SK-N-SH (cell line): ENCODE measurements at regions not wholly inside any gene's neighbourhood (a gene's known extent, or its start where the extent isn't known, plus 50 kb on each side); places are given as distances from the start of the nearest gene placed in this dataset.
"Not testable (repeated sequence)": the region's sequence is repeated elsewhere in the genome, so short reads cannot be mapped to it uniquely, and the experiment has no call there.

Experiments
- CTCF ChIA-PET: fragments of 300-600, 350-600 bp; formaldehyde crosslinking; extraction: SDS; loops from one replicate; lab custom pipeline; 2021; lab: Yijun Ruan, JAX
- POLR2A ChIA-PET: fragments of 350-600 bp; sonication (Branson Sonifier 250); formaldehyde crosslinking; extraction: SDS; loops from one replicate; lab custom pipeline; 2020; ENCODE audit warnings: antibody characterized with exemption, inconsistent platforms; lab: Yijun Ruan, JAX
- DNase-seq: peaks from one replicate; pipeline ENCODE4 v3.0.0; 2012
- H2AFZ ChIP-seq: fragments of 200-600 bp; sonication (generic); 2 replicates; pipeline ENCODE4 v1.8.1; 2016; ENCODE audit warnings: antibody characterized with exemption, mild to moderate bottlenecking, low read depth
- H3F3A ChIP-seq: fragments of 200-600 bp; sonication (generic); replicated peaks from 2 replicates; pipeline ENCODE3; 2016; ENCODE audit warnings: antibody characterized with exemption, mild to moderate bottlenecking; ENCODE audit not compliant: insufficient read depth
- H3K27ac ChIP-seq, 2 experiments: fragments of 200-500 bp in 1 of 2; fragments of 200-600 bp in 1 of 2; sonication (Bioruptor generic) in 1 of 2; sonication (generic), shearing (Covaris generic) in 1 of 2; 2 replicates each; pipeline versions ENCODE4 v1.5.1 to v1.6.1; 2014 to 2016; ENCODE audit warnings: low read depth in 2 of 2, inconsistent platforms in 1 of 2, low read length in 1 of 2, mild to moderate bottlenecking in 1 of 2, mixed read lengths in 1 of 2
- H3K27me3 ChIP-seq: fragments of 200-600 bp; sonication (generic), shearing (Covaris generic); 2 replicates; pipeline ENCODE4 v1.6.1; 2016; ENCODE audit warnings: mixed run types; ENCODE audit not compliant: insufficient read depth
- H3K36me3 ChIP-seq, 2 experiments: fragments of 200-500 bp in 1 of 2; fragments of 200-600 bp in 1 of 2; sonication (Bioruptor generic) in 1 of 2; sonication (generic) in 1 of 2; replicated peaks in 1 of 2; 2 replicates each; pipeline versions ENCODE3 to v1.5.1; 2014 to 2016; ENCODE audit warnings: low read length in 1 of 2, mild to moderate bottlenecking in 1 of 2; ENCODE audit not compliant: insufficient read depth in 2 of 2, control insufficient read depth in 1 of 2
- H3K4me1 ChIP-seq, 2 experiments: fragments of 200-500 bp in 1 of 2; fragments of 200-600 bp in 1 of 2; sonication (Bioruptor generic) in 1 of 2; sonication (generic), shearing (Covaris generic) in 1 of 2; 2 replicates each; pipeline versions ENCODE4 v1.5.1 to v1.6.1; 2014 to 2016; ENCODE audit warnings: low read depth in 1 of 2, low read length in 1 of 2, mixed run types in 1 of 2; ENCODE audit not compliant: insufficient read depth in 2 of 2, control insufficient read depth in 1 of 2
- H3K4me2 ChIP-seq: fragments of 200-600 bp; sonication (generic), shearing (Covaris generic); 2 replicates; pipeline ENCODE4 v1.6.1; 2017; ENCODE audit warnings: mixed run types
- H3K4me3 ChIP-seq, 2 experiments: fragments of 200-500 bp in 1 of 2; fragments of 200-600 bp in 1 of 2; sonication (Bioruptor generic) in 1 of 2; sonication (generic), shearing (Covaris generic) in 1 of 2; 2 replicates each; pipeline versions ENCODE4 v1.5.1 to v1.8.1; 2014 to 2016; ENCODE audit warnings: low read depth in 2 of 2, inconsistent platforms in 1 of 2, low read length in 1 of 2, mild to moderate bottlenecking in 1 of 2, mixed read lengths in 1 of 2, moderate library complexity in 1 of 2
- H3K79me2 ChIP-seq: fragments of 200-600 bp; sonication (generic); 2 replicates; pipeline ENCODE4 v1.8.1; 2017; ENCODE audit warnings: mild to moderate bottlenecking; ENCODE audit not compliant: insufficient read depth
- H3K9ac ChIP-seq: fragments of 200-600 bp; sonication (generic); 2 replicates; pipeline ENCODE4 v1.6.1; 2017; ENCODE audit warnings: mixed run types
- H3K9me2 ChIP-seq: fragments of 200-600 bp; sonication (generic); 2 replicates; pipeline ENCODE4 v1.6.1; 2017; ENCODE audit warnings: mixed run types
- H3K9me3 ChIP-seq: fragments of 200-600 bp; sonication (generic); 2 replicates; pipeline ENCODE4 v1.6.1; 2017; ENCODE audit warnings: mixed run types, mild to moderate bottlenecking, moderate library complexity
- H4K20me1 ChIP-seq: fragments of 200-600 bp; sonication (generic); 2 replicates; pipeline ENCODE4 v1.6.1; 2017; ENCODE audit warnings: mild to moderate bottlenecking, mixed run types; ENCODE audit not compliant: insufficient read depth
- CHD2 ChIP-seq: fragments of 150-350 bp; IDR thresholded peaks from 2 replicates; pipeline ENCODE4 v1.6.1; 2018; ENCODE audit warnings: low read length; ENCODE audit not compliant: partially characterized antibody
- FOXM1 ChIP-seq: IDR thresholded peaks from 2 replicates; pipeline ENCODE4 v1.4.0; 2012; ENCODE audit warnings: low read depth, mild to moderate bottlenecking
- IRF3 ChIP-seq: fragments of 150-350 bp; IDR thresholded peaks from 2 replicates; pipeline ENCODE4 v1.6.1; 2016; ENCODE audit warnings: mild to moderate bottlenecking, low read depth, low read length
- NFIC ChIP-seq: IDR thresholded peaks from 2 replicates; pipeline ENCODE4 v1.4.0; 2012; ENCODE audit warnings: borderline replicate concordance
- NRF1 ChIP-seq: IDR thresholded peaks from 2 replicates; pipeline ENCODE4 v1.6.1; 2012; ENCODE audit warnings: low read depth, mild to moderate bottlenecking, low read length
- SIN3A ChIP-seq: IDR thresholded peaks from 2 replicates; pipeline ENCODE4 v1.6.1; 2012; ENCODE audit warnings: low read depth, mild to moderate bottlenecking, low read length, moderate library complexity, borderline replicate concordance
- USF2 ChIP-seq: fragments of 150-350 bp; IDR thresholded peaks from 2 replicates; pipeline ENCODE4 v1.6.1; 2017; ENCODE audit warnings: antibody characterized with exemption, low read length, low read depth, borderline replicate concordance
- YY1 ChIP-seq: IDR thresholded peaks from 2 replicates; pipeline ENCODE4 v1.4.0; 2012; ENCODE audit warnings: low read depth, mild to moderate bottlenecking
- ZBTB33 ChIP-seq: IDR thresholded peaks from 2 replicates; pipeline ENCODE4 v1.4.0; 2012; ENCODE audit warnings: low read depth, borderline replicate concordance
- WGBS: methylation state at CpG from one replicate; pipeline ENCODE4 v1.1.6; 2017; ENCODE audit warnings: low lambda C conversion rate; 5-methylcytosine and 5-hydroxymethylcytosine counted together

- CTCF ChIA-PET, result interaction anchor here (1.2 kb wide), 1 partner anchor 13 kb away, joined by 3 read pairs; no protein-coding TSS in a partner anchor
- DNase-seq, result no peak
- Histone ChIP-seq H3F3A (no peaks in the 10 kb centered on the region), H4K20me1 (no peaks in the 10 kb centered on the region), H3K9me3 (no peaks in the 10 kb centered on the region), H3K36me3 (no peaks in the 10 kb centered on the region), H3K9ac (no peak overlapping the region), H3K27me3 (no peaks in the 10 kb centered on the region), H3K9me2 (no peaks in the 10 kb centered on the region), H2AFZ (no peak overlapping the region), H3K4me3 (no peak overlapping the region)
- POLR2A ChIA-PET, result no interaction called here
- TF ChIP-seq ZBTB33 (no peak), NRF1 (no peak), IRF3 (no peak), CHD2 (no peak), USF2 (no peak), YY1 (no peak), NFIC (no peak), SIN3A (no peak), FOXM1 (no peak)
- TF ChIP-seq, all 33 proteins: peak for 0
- Histone ChIP-seq H3K4me2 (no peak overlapping the region), H3K79me2 (no peaks in the 10 kb centered on the region), H3K27ac (no peak overlapping the region), H3K4me1 (no peaks in the 10 kb centered on the region)
Measured at GRCh38 chr1:83490988-83491387, 507.9 kb downstream of the TTLL7 start.

GRCh38 chr1:83488105-83488504 is 510.8 kb downstream of the TTLL7 start:
- POLR2A ChIA-PET, H3K4me2 ChIP-seq, H3F3A ChIP-seq, H3K4me3 ChIP-seq, H3K27me3 ChIP-seq, CTCF ChIA-PET, H3K27ac ChIP-seq, H3K9me3 ChIP-seq, H4K20me1 ChIP-seq, H3K79me2 ChIP-seq, H3K9me2 ChIP-seq, H3K4me1 ChIP-seq, H3K9ac ChIP-seq, H2AFZ ChIP-seq, DNase-seq, H3K36me3 ChIP-seq: not testable (repeated sequence)

- H3K27ac ChIP-seq, H3K36me3 ChIP-seq: not testable (repeated sequence)
Measured at GRCh38 chr1:83487460-83487859, 511.5 kb downstream of the TTLL7 start.

GRCh38 chr1:83485314-83486019 is 513.5 kb downstream of the TTLL7 start:
- H3K4me1 ChIP-seq, POLR2A ChIA-PET, H3K9ac ChIP-seq, H3K9me2 ChIP-seq, DNase-seq, H3K27me3 ChIP-seq, H3F3A ChIP-seq, H4K20me1 ChIP-seq, H3K79me2 ChIP-seq, H3K27ac ChIP-seq, H3K4me2 ChIP-seq, H3K9me3 ChIP-seq, H2AFZ ChIP-seq, CTCF ChIA-PET, H3K4me3 ChIP-seq, H3K36me3 ChIP-seq: not testable (repeated sequence)
- WGBS, result 61% methylated on average over 2 of the region's 2 CpGs

More at GRCh38 chr1:83487460-83487859, 511.5 kb downstream of the TTLL7 start:
- DNase-seq, H3K27me3 ChIP-seq, H3K4me2 ChIP-seq, H2AFZ ChIP-seq, H3K9ac ChIP-seq, H3K9me3 ChIP-seq, POLR2A ChIA-PET, H4K20me1 ChIP-seq, H3K4me1 ChIP-seq, CTCF ChIA-PET, H3K4me3 ChIP-seq, H3K9me2 ChIP-seq, H3K79me2 ChIP-seq, H3F3A ChIP-seq: not testable (repeated sequence)
- 24% methylated on average over 1 of the region's 1 CpG for WGBS
